ENCODE measurements at regions not wholly inside any gene's neighbourhood (a gene's known extent, or its start where the extent isn't known, plus 50 kb on each side); places are given as distances from the start of the nearest gene placed in this dataset.
A peak's percentile ranks its signal among the peaks of the same experiment; 100 is the strongest.

DNA sequence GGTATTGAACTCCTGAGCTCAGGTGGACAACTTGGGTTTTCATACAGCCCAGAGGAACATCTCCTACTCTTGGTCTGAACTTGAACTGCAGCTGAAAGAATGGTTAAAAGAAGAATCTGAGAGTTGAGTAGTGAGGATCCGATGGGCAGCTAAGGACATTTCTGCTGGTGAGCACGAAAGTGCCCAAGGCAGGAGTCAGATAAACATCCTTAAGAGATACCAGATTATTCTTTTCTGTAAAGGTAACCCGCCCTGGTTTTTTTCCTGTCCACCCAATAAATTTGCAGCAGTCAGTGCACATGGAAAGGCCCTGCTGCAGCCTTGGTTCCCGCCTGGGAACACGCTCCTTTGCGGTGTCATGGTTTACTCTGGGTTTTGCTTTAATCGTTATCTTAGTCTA, 78.4 kb upstream of the ARHGEF7 start:
- DNase-seq (ENCODE audit: low read depth), result no peak

DNA sequence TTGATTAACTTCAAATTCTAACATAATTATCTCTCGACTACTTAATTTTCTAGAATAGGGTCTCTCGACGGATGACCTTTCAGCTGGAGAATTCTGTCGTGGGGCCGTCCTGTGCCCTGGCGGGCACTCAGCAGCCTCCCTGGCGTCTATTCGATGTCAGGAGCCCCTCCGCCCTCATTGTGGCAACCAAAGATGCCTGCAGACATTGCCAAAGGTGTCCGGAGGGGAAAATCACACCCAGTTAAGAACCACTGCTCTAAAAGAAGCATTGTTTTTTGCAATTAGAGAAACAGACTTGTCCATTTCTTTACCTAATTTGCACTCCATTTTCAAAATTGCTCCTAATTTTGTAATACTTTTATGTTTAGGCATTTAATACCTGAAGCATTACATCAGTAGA, 79.2 kb upstream of the ARHGEF7 start:
- DNase-seq (ENCODE audit: low read depth) (no peak), FAIRE-seq (no peak)
- no peaks in the 10 kb centered on the region for H3K36me3 ChIP-seq (ENCODE audit: control insufficient read depth, insufficient read depth, low read length)
- TF ChIP-seq, protein P1, sequence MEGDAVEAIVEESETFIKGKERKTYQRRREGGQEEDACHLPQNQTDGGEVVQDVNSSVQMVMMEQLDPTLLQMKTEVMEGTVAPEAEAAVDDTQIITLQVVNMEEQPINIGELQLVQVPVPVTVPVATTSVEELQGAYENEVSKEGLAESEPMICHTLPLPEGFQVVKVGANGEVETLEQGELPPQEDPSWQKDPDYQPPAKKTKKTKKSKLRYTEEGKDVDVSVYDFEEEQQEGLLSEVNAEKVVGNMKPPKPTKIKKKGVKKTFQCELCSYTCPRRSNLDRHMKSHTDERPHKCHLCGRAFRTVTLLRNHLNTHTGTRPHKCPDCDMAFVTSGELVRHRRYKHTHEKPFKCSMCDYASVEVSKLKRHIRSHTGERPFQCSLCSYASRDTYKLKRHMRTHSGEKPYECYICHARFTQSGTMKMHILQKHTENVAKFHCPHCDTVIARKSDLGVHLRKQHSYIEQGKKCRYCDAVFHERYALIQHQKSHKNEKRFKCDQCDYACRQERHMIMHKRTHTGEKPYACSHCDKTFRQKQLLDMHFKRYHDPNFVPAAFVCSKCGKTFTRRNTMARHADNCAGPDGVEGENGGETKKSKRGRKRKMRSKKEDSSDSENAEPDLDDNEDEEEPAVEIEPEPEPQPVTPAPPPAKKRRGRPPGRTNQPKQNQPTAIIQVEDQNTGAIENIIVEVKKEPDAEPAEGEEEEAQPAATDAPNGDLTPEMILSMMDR (IDR thresholded peaks at IDR 0.05; ENCODE audit: insufficient read depth, low read length, severe bottlenecking), result no peak
- no peak overlapping the region for H3K4me3 ChIP-seq (ENCODE audit: low read depth, low read length)
- no peaks in the 10 kb centered on the region for H3K27me3 ChIP-seq (ENCODE audit: control insufficient read depth, insufficient read depth, low read length)

More for the DNA sequence above, 78.4 kb upstream of the ARHGEF7 start:
- FAIRE-seq, result no peak
- Histone ChIP-seq H3K4me3 (ENCODE audit: low read depth, low read length) (no peak overlapping the region), H3K36me3 (ENCODE audit: control insufficient read depth, insufficient read depth, low read length) (no peaks in the 10 kb centered on the region), H3K27me3 (ENCODE audit: control insufficient read depth, insufficient read depth, low read length) (no peaks in the 10 kb centered on the region)
- TF ChIP-seq, protein P1 (IDR thresholded peaks at IDR 0.05; ENCODE audit: insufficient read depth, low read length, severe bottlenecking), result no peak

DNA sequence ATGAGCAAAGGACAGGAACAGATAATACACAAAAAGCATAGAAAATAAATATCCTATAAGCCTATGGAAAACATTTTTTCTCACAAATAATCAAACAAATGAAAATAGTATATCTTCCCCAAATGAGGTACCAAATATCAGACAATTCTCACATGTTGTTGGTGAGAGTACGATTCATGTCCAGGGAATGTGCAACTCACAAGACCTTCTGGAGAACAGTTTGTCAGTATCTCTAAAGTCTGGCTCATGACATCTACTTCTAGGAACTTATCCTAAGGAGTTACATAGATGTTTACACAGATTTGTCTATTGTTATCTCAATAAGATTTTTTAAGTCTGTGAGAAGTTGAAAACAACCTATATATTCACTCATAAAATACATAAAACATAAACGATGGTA, 80.3 kb upstream of the ARHGEF7 start:
- FAIRE-seq, result no peak
- TF ChIP-seq, protein P1 (IDR thresholded peaks at IDR 0.05; ENCODE audit: insufficient read depth, low read length, severe bottlenecking), result no peak
- DNase-seq (ENCODE audit: low read depth), result peak; percentile 23
- no peaks in the 10 kb centered on the region for H3K36me3 ChIP-seq (ENCODE audit: control insufficient read depth, insufficient read depth, low read length)
- H3K27me3 ChIP-seq (ENCODE audit: control insufficient read depth, insufficient read depth, low read length), result no peaks in the 10 kb centered on the region
- no peak overlapping the region for H3K4me3 ChIP-seq (ENCODE audit: low read depth, low read length)

DNA sequence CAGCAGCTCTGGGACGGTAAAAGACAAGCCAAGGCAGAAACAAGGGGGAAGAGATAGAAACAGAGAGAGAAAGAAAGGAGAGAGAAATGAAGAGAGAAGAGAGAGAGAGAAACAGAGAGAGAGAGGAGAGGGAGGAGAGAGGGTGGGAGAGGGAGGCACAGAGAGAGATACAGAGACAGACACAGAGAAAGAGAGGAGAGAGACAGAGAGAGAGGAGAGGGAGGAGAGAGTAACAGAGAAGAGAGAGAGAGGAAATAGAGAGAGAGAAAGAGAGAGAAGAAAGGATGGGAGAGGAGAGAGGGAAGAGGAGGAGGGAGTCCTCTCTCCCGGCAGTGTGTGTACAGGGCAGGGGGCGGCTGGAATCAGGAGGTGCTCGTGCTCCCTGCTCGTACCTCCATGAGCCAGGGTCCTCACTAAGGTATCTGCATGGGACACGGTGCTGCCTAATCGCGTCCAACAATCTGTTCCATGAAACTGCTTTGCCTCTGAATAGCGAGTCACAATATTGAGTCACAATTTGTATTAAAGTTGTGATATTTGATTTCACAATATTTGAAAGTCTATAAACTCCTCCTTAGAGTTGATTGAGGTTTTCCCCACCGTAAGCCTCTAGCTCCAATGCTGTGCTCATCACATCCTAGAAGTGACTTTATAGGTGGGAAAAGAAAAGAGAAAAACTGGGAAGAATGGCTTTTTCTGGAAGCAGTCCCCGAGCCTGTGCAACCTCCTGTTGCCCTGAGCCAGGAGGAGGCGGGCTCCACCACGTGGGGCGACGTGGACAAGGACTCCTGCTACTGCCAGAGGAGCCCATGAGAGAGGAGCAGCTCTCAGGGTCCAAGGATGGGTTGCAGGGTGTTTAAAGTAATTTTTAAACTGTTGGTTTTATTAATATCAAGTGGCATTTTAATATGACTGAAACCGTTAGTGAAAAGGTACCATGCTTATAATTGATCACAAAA, 81.7 kb upstream of the ARHGEF7 start:
- no peaks in the 10 kb centered on the region for H3K27me3 ChIP-seq (ENCODE audit: control insufficient read depth, insufficient read depth, low read length)
- no peak overlapping the region for H3K4me3 ChIP-seq (ENCODE audit: low read depth, low read length)
- FAIRE-seq, result no peak
- DNase-seq (ENCODE audit: low read depth), result peak; percentile 29
- TF ChIP-seq, protein P1 (IDR thresholded peaks at IDR 0.05; ENCODE audit: insufficient read depth, low read length, severe bottlenecking), result no peak
- no peaks in the 10 kb centered on the region for H3K36me3 ChIP-seq (ENCODE audit: control insufficient read depth, insufficient read depth, low read length)

DNA sequence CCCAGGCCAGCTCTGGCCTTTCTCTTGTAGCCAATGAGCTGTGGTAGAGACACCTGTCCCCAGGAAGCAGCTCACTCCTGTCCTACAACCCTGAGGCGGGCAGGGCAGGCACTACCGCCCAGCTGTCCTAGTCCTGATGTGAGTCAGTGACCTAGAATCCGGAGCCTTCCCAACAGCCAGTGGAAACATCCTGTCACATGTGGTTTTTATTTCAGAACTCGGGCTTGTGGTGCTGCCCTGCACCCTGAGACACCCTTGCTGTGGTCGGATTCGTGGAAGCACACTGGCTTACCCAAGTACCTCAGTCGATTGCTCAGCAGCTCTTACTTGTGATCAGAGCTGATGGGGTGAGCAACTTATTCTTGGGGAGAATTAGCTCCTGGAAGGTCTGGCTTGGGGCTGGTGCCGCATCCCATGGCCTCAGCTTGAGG, 83.6 kb upstream of the ARHGEF7 start:
- Histone ChIP-seq H3K4me3 (ENCODE audit: low read depth, low read length) (no peak overlapping the region), H3K27me3 (ENCODE audit: control insufficient read depth, insufficient read depth, low read length) (no peaks in the 10 kb centered on the region), H3K36me3 (ENCODE audit: control insufficient read depth, insufficient read depth, low read length) (no peaks in the 10 kb centered on the region)
- TF ChIP-seq, protein P1 (IDR thresholded peaks at IDR 0.05; ENCODE audit: insufficient read depth, low read length, severe bottlenecking), result no peak
- DNase-seq (ENCODE audit: low read depth) (no peak), FAIRE-seq (no peak)
